ENCODE measurements at regions not wholly inside any gene's neighbourhood (a gene's known extent, or its start where the extent isn't known, plus 50 kb on each side); places are given as distances from the start of the nearest gene placed in this dataset.

- H3K36me3 ChIP-seq: no peaks in the 10 kb centered on the region
- no peak overlapping the region for H3K4me3 ChIP-seq
- TF ChIP-seq CTCF (IDR thresholded peaks at IDR 0.05) (no peak), POLR2A (IDR thresholded peaks at IDR 0.05) (no peak)
- peak in 1 of 4 donors; percentile 57 for ATAC-seq
- intact Hi-C loops (cut with DNase I): no loop called here
- DNase-seq: no peak
- no peak overlapping the region for H3K27ac ChIP-seq
- 92 to 96% (median 96%) methylated on average over 6 of the region's 6 CpGs for WGBS, 4 donors
- no peaks in the 10 kb centered on the region for H3K27me3 ChIP-seq
- peaks cover 0 to 42% (median 27%) of the 10 kb centered on the region in 12 donors for H3K4me1 ChIP-seq
- peaks cover 0 to 20% (median 0%) of the 10 kb centered on the region in 12 donors for H3K9me3 ChIP-seq
These were observed 290.8 kb downstream of the DYSF start for GRCh38 chr2:71743995-71744675.

GRCh38 chr2:71742953-71743601 is 289.7 kb downstream of the DYSF start:
- ATAC-seq (peak; percentile 76 to 93 (median 90)), DNase-seq (peak; percentile 64 to 82 (median 71))
- Histone ChIP-seq H3K27me3 (no peaks in the 10 kb centered on the region), H3K27ac (peak overlapping the region in 6 of 12 donors; percentile 25 to 72 (median 39)), H3K9me3 (peaks cover 0 to 20% (median 0%) of the 10 kb centered on the region in 12 donors), H3K36me3 (no peaks in the 10 kb centered on the region), H3K4me1 (peaks cover 0 to 37% (median 23%) of the 10 kb centered on the region in 12 donors), H3K4me3 (no peak overlapping the region)
- TF ChIP-seq POLR2A (IDR thresholded peaks at IDR 0.05) (no peak), CTCF (IDR thresholded peaks at IDR 0.05) (no peak)
- intact Hi-C loops (cut with DNase I): no loop called here
- 73 to 79% (median 75%) methylated on average over 16 of the region's 16 CpGs for WGBS, 4 donors

GRCh38 chr2:71736986-71737385 is 283.6 kb downstream of the DYSF start:
- no peak overlapping the region for H3K27ac ChIP-seq
- TF ChIP-seq CTCF (IDR thresholded peaks at IDR 0.05) (no peak), POLR2A (IDR thresholded peaks at IDR 0.05) (no peak)
- intact Hi-C loops (cut with DNase I): no loop called here
- H3K27me3 ChIP-seq: no peaks in the 10 kb centered on the region
- peak in 2 of 4 donors; percentile 31 to 41 for ATAC-seq
- H3K9me3 ChIP-seq: peaks cover 0 to 18% (median 0%) of the 10 kb centered on the region in 12 donors
- no peak for DNase-seq
- H3K36me3 ChIP-seq: no peaks in the 10 kb centered on the region
- no peak overlapping the region for H3K4me3 ChIP-seq
- H3K4me1 ChIP-seq: peaks cover 0 to 13% (median 2%) of the 10 kb centered on the region in 12 donors
- 84 to 95% (median 87%) methylated on average over 4 of the region's 4 CpGs for whole genome bisulfite sequencing, 4 donors

- 57 to 69% (median 63%) methylated on average over 13 of the region's 13 CpGs for WGBS, 4 donors
- ATAC-seq: peak in 3 of 4 donors; percentile 42 to 65 (median 55)
These were observed 282.9 kb downstream of the DYSF start for GRCh38 chr2:71736091-71736861.

More at GRCh38 chr2:71736091-71736861, 282.9 kb downstream of the DYSF start:
- H3K4me1 ChIP-seq: peaks cover 0 to 13% (median 2%) of the 10 kb centered on the region in 12 donors
- H3K9me3 ChIP-seq: peaks cover 0 to 11% (median 0%) of the 10 kb centered on the region in 12 donors
- no peak for TF ChIP-seq CTCF (IDR thresholded peaks at IDR 0.05)
- no peak for TF ChIP-seq POLR2A (IDR thresholded peaks at IDR 0.05)
- intact Hi-C loops (cut with DNase I): no loop called here
- no peaks in the 10 kb centered on the region for H3K27me3 ChIP-seq
- DNase-seq: peak in 1 of 5 donors; percentile 47
- H3K36me3 ChIP-seq: no peaks in the 10 kb centered on the region
- no peak overlapping the region for H3K27ac ChIP-seq
- H3K4me3 ChIP-seq: no peak overlapping the region

All from heart left ventricle (tissue), 16 donors.